Heart left ventricle (tissue), 16 donors: ENCODE measurements at regions not wholly inside any gene's neighbourhood (a gene's known extent, or its start where the extent isn't known, plus 50 kb on each side); places are given as distances from the start of the nearest gene placed in this dataset.

Experiments
- ATAC-seq, 4 donors: fragments of 200-7000 bp; cut with Tn5 transposase; one replicate each; pipeline ENCODE4 v1.9.1; 2020 to 2022; ENCODE audit warnings: moderate library complexity in 4 of 4, mild to moderate bottlenecking in 3 of 4, moderate number of reproducible peaks in 1 of 4
- DNase-seq, 5 donors: peaks; one replicate each; pipeline ENCODE4 v3.0.0-alpha.2; 2020
- H3K27ac ChIP-seq, 12 donors: fragments of 200-600 bp; sonication (generic) in 4 of 12; one replicate each; pipeline versions ENCODE4 v1.5.0 to v1.8.0; 2016 to 2022; ENCODE audit warnings: mild to moderate bottlenecking in 2 of 12
- H3K27me3 ChIP-seq, 9 donors: fragments of 200-600 bp; sonication (generic) in 2 of 9; one replicate each; pipeline versions ENCODE4 v1.5.1 to v1.8.0; 2016 to 2022; ENCODE audit warnings: mild to moderate bottlenecking in 3 of 9
- H3K36me3 ChIP-seq, 9 donors: fragments of 200-600 bp; sonication (generic) in 2 of 9; one replicate each; pipeline versions ENCODE4 v1.5.0 to v1.8.0; 2018 to 2022; ENCODE audit warnings: mild to moderate bottlenecking in 2 of 9
- H3K4me1 ChIP-seq, 12 donors: fragments of 200-600 bp; sonication (generic) in 4 of 12; one replicate each; pipeline versions ENCODE4 v1.5.0 to v1.8.0; 2016 to 2022; ENCODE audit warnings: mild to moderate bottlenecking in 3 of 12
- H3K4me3 ChIP-seq, 12 donors: fragments of 200-600 bp; sonication (generic) in 4 of 12; one replicate each; pipeline versions ENCODE4 v1.5.0 to v1.8.0; 2017 to 2022; ENCODE audit warnings: mild to moderate bottlenecking in 9 of 12, moderate library complexity in 4 of 12
- H3K9me3 ChIP-seq, 12 donors: fragments of 200-600 bp; sonication (generic) in 4 of 12; one replicate each; pipeline versions ENCODE4 v1.5.0 to v1.8.0; 2016 to 2022; ENCODE audit warnings: mild to moderate bottlenecking in 1 of 12
- POLR2A ChIP-seq, 2 donors: fragments of 450-650 bp; IDR thresholded peaks; one replicate each; pipeline ENCODE4 v1.6.1; 2017; ENCODE audit warnings: antibody characterized with exemption in 2 of 2, mild to moderate bottlenecking in 2 of 2, moderate library complexity in 2 of 2
- WGBS, 4 donors: extraction: QIAGEN DNeasy Blood & Tissue Kit in 2 of 4; methylation state at CpG; one replicate each; pipeline versions ENCODE4 v1.1.5 to v1.1.7; 2013 to 2018; 5-methylcytosine and 5-hydroxymethylcytosine counted together
- intact Hi-C, 10 donors: fragments of 100-400 bp; cut with DNase I; formaldehyde crosslinking; loops; one replicate each; pipeline versions ENCODE4 v1.11.1 to v1.14.2; 2022
- TF ChIP-seq, protein P1 (sequence below), 12 donors: fragments of 200-600 bp; sonication (generic) in 4 of 12; IDR thresholded peaks; one replicate each; pipeline versions ENCODE4 v1.5.0 to v1.8.0; 2018 to 2022; ENCODE audit warnings: antibody characterized with exemption in 12 of 12, mild to moderate bottlenecking in 5 of 12
- donor health status: ischemic (EF 13 %, LVEDD 7.1; RV severe dilation, severe dysfunction).
- donor health status: healthy with polysubstance abuse.
- donor health status: DM: no; HTN: yes; CAD: no.
- donor health status: DM: no; HTN: no; CAD: no.
- donor health status: ischemic (EF 25% LVEDD 6.9; RV normal size, moderate dysfunction).
- donor health status: ischemic (EF 25% LVEDD 5.7; RV mildly dilated, moderate dysfunction).
- donor health status: healthy.
- donor health status: DM: yes; HTN: yes; CAD: no.
- donor health status: ischemic (EF 35%, LVEDD 5.7; RV mildly dilated, moderate dysfunction).
- donor health status: nonischemic (EF 11% LVEDD 7.7; RV severe dilation, severe dysfunction).
- donor health status: DM: yes; HTN: yes; CAD: no.
- donor health status: PGD.
- donor health status: ischemic (EF 29% LVEDD 5.4; RV normal size, mild dysfunction).
- donor health status: nonischemic (EF 23%, LVEDD 6.1; RV moderate dilation, normal function).

DNA sequence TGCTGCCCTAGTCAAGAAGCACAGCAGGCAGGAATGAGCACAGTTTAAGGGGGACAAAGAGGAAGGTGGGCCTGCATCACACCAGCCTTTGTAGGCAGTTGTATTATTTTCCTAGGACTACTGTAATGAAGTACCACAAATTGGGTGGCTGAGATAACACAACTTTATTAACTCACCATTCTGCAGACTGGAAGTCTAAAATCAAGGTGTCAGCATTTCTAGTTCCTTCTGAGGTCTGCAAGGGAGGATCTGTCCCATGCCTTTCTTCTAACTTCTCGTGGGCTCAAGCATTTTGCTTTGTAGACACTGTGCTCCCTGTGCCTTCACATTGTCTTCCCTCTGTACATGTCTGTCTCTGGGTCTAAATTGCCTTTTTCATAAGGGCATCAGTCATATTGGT lies 488.5 kb upstream of the JARID2 start:
- 86 to 100% (median 93%) methylated on average over 1 of the region's 1 CpG for WGBS, 4 donors
- Histone ChIP-seq H3K9me3 (no peaks in the 10 kb centered on the region), H3K36me3 (no peaks in the 10 kb centered on the region), H3K27me3 (no peaks in the 10 kb centered on the region), H3K4me1 (peaks cover 0 to 19% (median 0%) of the 10 kb centered on the region in 12 donors), H3K4me3 (no peak overlapping the region), H3K27ac (peak overlapping the region in 1 of 12 donors; percentile 37)
- intact Hi-C loops = no loop called here
- DNase-seq = no peak
- peak in 3 of 4 donors; percentile 28 to 51 (median 29) for ATAC-seq
- no peak for TF ChIP-seq POLR2A (IDR thresholded peaks at IDR 0.05)
- TF ChIP-seq, protein P1, sequence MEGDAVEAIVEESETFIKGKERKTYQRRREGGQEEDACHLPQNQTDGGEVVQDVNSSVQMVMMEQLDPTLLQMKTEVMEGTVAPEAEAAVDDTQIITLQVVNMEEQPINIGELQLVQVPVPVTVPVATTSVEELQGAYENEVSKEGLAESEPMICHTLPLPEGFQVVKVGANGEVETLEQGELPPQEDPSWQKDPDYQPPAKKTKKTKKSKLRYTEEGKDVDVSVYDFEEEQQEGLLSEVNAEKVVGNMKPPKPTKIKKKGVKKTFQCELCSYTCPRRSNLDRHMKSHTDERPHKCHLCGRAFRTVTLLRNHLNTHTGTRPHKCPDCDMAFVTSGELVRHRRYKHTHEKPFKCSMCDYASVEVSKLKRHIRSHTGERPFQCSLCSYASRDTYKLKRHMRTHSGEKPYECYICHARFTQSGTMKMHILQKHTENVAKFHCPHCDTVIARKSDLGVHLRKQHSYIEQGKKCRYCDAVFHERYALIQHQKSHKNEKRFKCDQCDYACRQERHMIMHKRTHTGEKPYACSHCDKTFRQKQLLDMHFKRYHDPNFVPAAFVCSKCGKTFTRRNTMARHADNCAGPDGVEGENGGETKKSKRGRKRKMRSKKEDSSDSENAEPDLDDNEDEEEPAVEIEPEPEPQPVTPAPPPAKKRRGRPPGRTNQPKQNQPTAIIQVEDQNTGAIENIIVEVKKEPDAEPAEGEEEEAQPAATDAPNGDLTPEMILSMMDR (IDR thresholded peaks at IDR 0.05) = no peak

- no peak for ATAC-seq
Observed at GRCh38 chr6:14758421-14759081, 487.3 kb upstream of the JARID2 start.

GRCh38 chr6:14759976-14760672 lies 485.7 kb upstream of the JARID2 start:
- H3K27me3 ChIP-seq = no peaks in the 10 kb centered on the region
- DNase-seq = no peak
- no peak overlapping the region for H3K4me3 ChIP-seq
- no peak for ATAC-seq
- no peaks in the 10 kb centered on the region for H3K9me3 ChIP-seq
- TF ChIP-seq POLR2A (IDR thresholded peaks at IDR 0.05) = no peak
- TF ChIP-seq, protein P1 (IDR thresholded peaks at IDR 0.05) = no peak
- WGBS, 4 donors = 91 to 93% (median 93%) methylated on average over 4 of the region's 4 CpGs
- no peak overlapping the region for H3K27ac ChIP-seq
- H3K4me1 ChIP-seq = peaks cover 0 to 19% (median 0%) of the 10 kb centered on the region in 12 donors
- intact Hi-C loops = no loop called here
- no peaks in the 10 kb centered on the region for H3K36me3 ChIP-seq

More at GRCh38 chr6:14758421-14759081, 487.3 kb upstream of the JARID2 start:
- no peak for TF ChIP-seq POLR2A (IDR thresholded peaks at IDR 0.05)
- TF ChIP-seq, protein P1 (IDR thresholded peaks at IDR 0.05) = no peak
- Histone ChIP-seq H3K4me1 (peaks cover 0 to 19% (median 0%) of the 10 kb centered on the region in 12 donors), H3K9me3 (no peaks in the 10 kb centered on the region), H3K36me3 (no peaks in the 10 kb centered on the region), H3K27me3 (no peaks in the 10 kb centered on the region), H3K27ac (no peak overlapping the region), H3K4me3 (no peak overlapping the region)
- intact Hi-C loops = no loop called here
- DNase-seq = no peak
- WGBS, 4 donors = 91 to 96% (median 95%) methylated on average over 8 of the region's 8 CpGs

GRCh38 chr6:14762077-14762476 lies 483.8 kb upstream of the JARID2 start:
- peaks cover 0 to 21% (median 0%) of the 10 kb centered on the region in 12 donors for H3K4me1 ChIP-seq
- no peak for TF ChIP-seq POLR2A (IDR thresholded peaks at IDR 0.05)
- TF ChIP-seq, protein P1 (IDR thresholded peaks at IDR 0.05) = no peak
- DNase-seq (no peak), ATAC-seq (no peak)
- no peaks in the 10 kb centered on the region for H3K36me3 ChIP-seq
- 96 to 99% (median 97%) methylated on average over 4 to 8 of the region's 8 CpGs for WGBS, 4 donors
- no peak overlapping the region for H3K27ac ChIP-seq
- H3K9me3 ChIP-seq = no peaks in the 10 kb centered on the region
- intact Hi-C loops = no loop called here
- no peaks in the 10 kb centered on the region for H3K27me3 ChIP-seq
- no peak overlapping the region for H3K4me3 ChIP-seq
